ENCODE measurements at regions not wholly inside any gene's neighbourhood (a gene's known extent, or its start where the extent isn't known, plus 50 kb on each side); places are given as distances from the start of the nearest gene placed in this dataset.

DNA sequence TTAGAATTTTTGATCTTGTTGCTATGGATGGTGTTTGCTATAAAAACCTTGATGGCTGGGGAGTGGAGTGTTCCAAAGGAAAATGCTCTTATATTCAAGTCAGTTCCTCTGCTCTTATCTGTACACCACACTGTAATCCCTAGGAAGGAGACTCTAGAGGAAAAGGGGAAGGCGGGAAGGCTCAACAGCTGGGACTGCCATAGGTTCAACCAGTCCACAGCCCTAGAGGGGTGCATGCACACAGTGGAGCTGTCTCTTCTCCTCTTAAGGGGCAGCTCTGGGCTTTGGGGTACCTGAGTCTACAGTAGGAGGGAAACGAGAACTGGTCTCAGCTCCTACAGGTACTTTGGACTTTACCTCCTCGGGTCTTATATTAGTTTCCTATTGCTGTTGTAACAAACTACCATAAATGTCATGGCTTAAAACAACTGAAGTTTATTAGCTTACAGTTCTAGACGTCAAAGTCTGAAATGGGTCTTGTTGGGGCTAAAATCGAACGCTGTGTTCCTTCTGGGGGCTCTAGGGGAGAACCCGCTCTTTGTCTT, 77.2 kb upstream of the ZBED5 start:
- POLR2A ChIA-PET (ENCODE audit: low non-redundant PET): no interaction called here
- no peaks in the 10 kb centered on the region for H3K4me1 ChIP-seq (ENCODE audit: insufficient read depth, low read length, poor library complexity, severe bottlenecking)

DNA sequence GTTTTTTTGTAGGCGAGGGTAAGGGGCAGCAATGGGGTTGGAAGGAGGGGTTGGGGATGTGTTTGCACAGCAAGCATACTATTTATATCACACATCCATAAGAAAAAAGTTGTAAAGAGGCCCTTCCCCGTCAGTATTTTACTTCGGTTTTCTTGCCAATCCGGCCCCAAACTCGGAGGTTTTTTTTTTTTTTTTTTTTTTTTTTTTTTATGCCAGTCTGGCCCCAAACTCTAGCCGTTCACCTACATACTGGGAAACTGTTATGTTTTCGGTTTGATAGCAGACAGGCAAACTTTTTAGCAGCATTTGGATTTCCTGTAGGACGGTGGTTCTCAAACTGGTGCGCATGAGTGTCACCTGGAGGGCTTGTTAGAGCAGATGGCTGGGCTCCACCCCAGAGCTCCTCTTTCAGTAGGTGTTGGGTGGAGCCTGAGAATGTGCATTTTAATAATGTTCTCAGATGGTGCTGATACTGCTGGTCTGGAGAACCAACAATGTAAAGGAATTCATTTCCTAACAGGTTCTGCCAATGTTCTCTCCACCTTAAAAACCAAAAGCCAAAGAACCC, 76.5 kb upstream of the ZBED5 start:
- BruUV-seq (replicated peaks): no TSS peak
- H3K9me3 ChIP-seq (ENCODE audit: low read depth, low read length, poor library complexity, severe bottlenecking): no peaks in the 10 kb centered on the region
- H3K4me1 ChIP-seq (ENCODE audit: insufficient read depth, low read length, poor library complexity, severe bottlenecking): no peaks in the 10 kb centered on the region
- H3K27me3 ChIP-seq (replicated peaks; ENCODE audit: insufficient read depth, low read depth, low read length, poor library complexity): no peaks in the 10 kb centered on the region
- ChIA-PET POLR2A (ENCODE audit: low non-redundant PET) (no interaction called here), CTCF (interaction anchor here (0.6 to 1.6 kb wide), 10 partner anchors 77 to 853 kb away, joined by 3 to 12 read pairs (median 8); no protein-coding TSS in a partner anchor)
- H3K27ac ChIP-seq (ENCODE audit: low read depth, low read length, poor library complexity, severe bottlenecking): no peak overlapping the region
- peak overlapping the region; percentile 36 for H3K4me3 ChIP-seq (ENCODE audit: low read depth, low read length, poor library complexity, severe bottlenecking)
- H3K36me3 ChIP-seq (ENCODE audit: insufficient read depth, low read length, poor library complexity, severe bottlenecking): no peaks in the 10 kb centered on the region
- TF ChIP-seq EZH2 (IDR thresholded peaks at IDR 0.05; ENCODE audit: borderline replicate concordance, low read depth, low read length, poor library complexity, severe bottlenecking) (no peak), CTCF (conservative IDR thresholded peaks at IDR 0.05; ENCODE audit: low read depth, low read length) (no peak)
- intact Hi-C loops (cut with micrococcal nuclease; ENCODE audit: unreplicated experiment): loop anchor here (5.0 kb wide), 2 partner anchors 77 to 127 kb away; partner anchors contain the start of genes EIF4G2 and ZBED5
- no peak for DNase-seq (ENCODE audit: low spot score)

More for the DNA sequence above, 77.2 kb upstream of the ZBED5 start:
- BruUV-seq (replicated peaks): no TSS peak
- no peaks in the 10 kb centered on the region for H3K36me3 ChIP-seq (ENCODE audit: insufficient read depth, low read length, poor library complexity, severe bottlenecking)
- no peak overlapping the region for H3K27ac ChIP-seq (ENCODE audit: low read depth, low read length, poor library complexity, severe bottlenecking)
- no peaks in the 10 kb centered on the region for H3K9me3 ChIP-seq (ENCODE audit: low read depth, low read length, poor library complexity, severe bottlenecking)
- DNase-seq (ENCODE audit: low spot score): no peak
- no peaks in the 10 kb centered on the region for H3K27me3 ChIP-seq (replicated peaks; ENCODE audit: insufficient read depth, low read depth, low read length, poor library complexity)
- no peak overlapping the region for H3K4me3 ChIP-seq (ENCODE audit: low read depth, low read length, poor library complexity, severe bottlenecking)
- intact Hi-C loops (cut with micrococcal nuclease; ENCODE audit: unreplicated experiment): no loop called here
- TF ChIP-seq CTCF (conservative IDR thresholded peaks at IDR 0.05; ENCODE audit: low read depth, low read length) (no peak), EZH2 (IDR thresholded peaks at IDR 0.05; ENCODE audit: borderline replicate concordance, low read depth, low read length, poor library complexity, severe bottlenecking) (no peak)
- CTCF ChIA-PET: no interaction called here

- no TSS peak for BruUV-seq (replicated peaks)
Observed at GRCh38 chr11:10933455-10934292, 75.8 kb upstream of the ZBED5 start.

More at GRCh38 chr11:10933455-10934292, 75.8 kb upstream of the ZBED5 start:
- Histone ChIP-seq H3K9me3 (ENCODE audit: low read depth, low read length, poor library complexity, severe bottlenecking) (no peaks in the 10 kb centered on the region), H3K36me3 (ENCODE audit: insufficient read depth, low read length, poor library complexity, severe bottlenecking) (no peaks in the 10 kb centered on the region), H3K27ac (ENCODE audit: low read depth, low read length, poor library complexity, severe bottlenecking) (no peak overlapping the region), H3K4me1 (ENCODE audit: insufficient read depth, low read length, poor library complexity, severe bottlenecking) (no peaks in the 10 kb centered on the region), H3K27me3 (replicated peaks; ENCODE audit: insufficient read depth, low read depth, low read length, poor library complexity) (no peaks in the 10 kb centered on the region), H3K4me3 (ENCODE audit: low read depth, low read length, poor library complexity, severe bottlenecking) (peak overlapping the region; percentile 36)
- POLR2A ChIA-PET (ENCODE audit: low non-redundant PET): interaction anchor here (0.5 kb wide), 1 partner anchor 125 kb away, joined by 3 read pairs; the partner anchor contains the start of gene EIF4G2
- intact Hi-C loops (cut with micrococcal nuclease; ENCODE audit: unreplicated experiment): loop anchor here (1.0 to 5.0 kb wide), 5 partner anchors 76 to 855 kb away; partner anchors contain the start of genes EIF4G2 and ZBED5
- peak; percentile 92 for DNase-seq (ENCODE audit: low spot score)
- CTCF ChIA-PET: interaction anchor here (0.6 to 1.6 kb wide), 10 partner anchors 77 to 854 kb away, joined by 3 to 12 read pairs (median 8); no protein-coding TSS in a partner anchor
- TF ChIP-seq EZH2 (IDR thresholded peaks at IDR 0.05; ENCODE audit: borderline replicate concordance, low read depth, low read length, poor library complexity, severe bottlenecking): no peak
- peak; percentile 92 for TF ChIP-seq CTCF (conservative IDR thresholded peaks at IDR 0.05; ENCODE audit: low read depth, low read length)

Data from A673 (cell line).